Liver (tissue), 8 donors: ENCODE measurements at regions not wholly inside any gene's neighbourhood (a gene's known extent, or its start where the extent isn't known, plus 50 kb on each side); places are given as distances from the start of the nearest gene placed in this dataset.

Source experiments
- DNase-seq: peaks from one replicate; pipeline ENCODE4 v3.0.0-alpha.2; 2017; ENCODE audit warnings: low spot score
- H3K27ac ChIP-seq, 2 donors: one replicate each; pipeline ENCODE4 v1.7.0; 2013; ENCODE audit warnings: inconsistent platforms in 2 of 2, low read length in 2 of 2, control low read depth in 1 of 2, low read depth in 1 of 2, mild to moderate bottlenecking in 1 of 2
- H3K27me3 ChIP-seq, 4 donors: one replicate each; pipeline versions ENCODE4 v1.6.1 to v1.7.0; 2013; ENCODE audit warnings: low read length in 3 of 4, inconsistent platforms in 1 of 4, mild to moderate bottlenecking in 1 of 4, moderate library complexity in 1 of 4; ENCODE audit not compliant: control insufficient read depth in 4 of 4, insufficient read depth in 4 of 4
- H3K36me3 ChIP-seq, 4 donors: one replicate each; pipeline versions ENCODE4 v1.6.1 to v1.7.0; 2013; ENCODE audit warnings: low read length in 3 of 4, mild to moderate bottlenecking in 3 of 4, low read depth in 1 of 4, moderate library complexity in 1 of 4; ENCODE audit not compliant: control insufficient read depth in 4 of 4, insufficient read depth in 3 of 4
- H3K4me1 ChIP-seq, 4 donors: one replicate each; pipeline versions ENCODE4 v1.6.1 to v1.7.0; 2013; ENCODE audit warnings: low read length in 3 of 4, mild to moderate bottlenecking in 3 of 4, moderate library complexity in 1 of 4; ENCODE audit not compliant: control insufficient read depth in 4 of 4, insufficient read depth in 4 of 4
- H3K4me3 ChIP-seq, 3 donors: one replicate each; pipeline versions ENCODE4 v1.6.1 to v1.7.0; 2013; ENCODE audit warnings: low read length in 3 of 3, control low read depth in 1 of 3, low read depth in 1 of 3, mild to moderate bottlenecking in 1 of 3
- H3K9ac ChIP-seq, 2 donors: one replicate each; pipeline ENCODE4 v1.7.0; 2013; ENCODE audit warnings: low read length in 2 of 2, mild to moderate bottlenecking in 2 of 2, moderate library complexity in 2 of 2, control low read depth in 1 of 2, low read depth in 1 of 2
- H3K9me3 ChIP-seq, 4 donors: one replicate each; pipeline versions ENCODE4 v1.6.1 to v1.7.0; 2013; ENCODE audit warnings: low read length in 3 of 4; ENCODE audit not compliant: control insufficient read depth in 4 of 4
- ATF3 ChIP-seq: IDR thresholded peaks from 2 replicates; pipeline ENCODE4 v1.6.1; 2016; ENCODE audit warnings: antibody characterized with exemption
- CTCF ChIP-seq: fragments of 150-350 bp; IDR thresholded peaks from 2 replicates; pipeline ENCODE4 v1.5.1; 2017; ENCODE audit warnings: improper control_type of control experiment, low read depth, low read length; ENCODE audit not compliant: missing input control
- EGR1 ChIP-seq, 2 donors: IDR thresholded peaks; 2 replicates each; pipeline ENCODE4 v1.6.1; 2016 to 2018; ENCODE audit warnings: antibody characterized with exemption in 2 of 2, low read depth in 2 of 2
- FOXA1 ChIP-seq: IDR thresholded peaks from 2 replicates; pipeline ENCODE4 v1.6.1; 2016; ENCODE audit warnings: antibody characterized with exemption
- FOXA2 ChIP-seq: IDR thresholded peaks from 2 replicates; pipeline ENCODE4 v1.6.1; 2016; ENCODE audit warnings: antibody characterized with exemption
- GABPA ChIP-seq, 2 donors: IDR thresholded peaks in 1 of 2; conservative IDR thresholded peaks in 1 of 2; 2 replicates each; pipeline ENCODE4 v1.6.1; 2016; ENCODE audit warnings: antibody characterized with exemption in 2 of 2, mild to moderate bottlenecking in 1 of 2, moderate library complexity in 1 of 2
- HNF4A ChIP-seq, 2 donors: conservative IDR thresholded peaks; 2 replicates each; pipeline ENCODE4 v1.6.1; 2016; ENCODE audit warnings: antibody characterized with exemption in 2 of 2, mild to moderate bottlenecking in 2 of 2
- HNF4G ChIP-seq: IDR thresholded peaks from 2 replicates; pipeline ENCODE4 v1.6.1; 2016; ENCODE audit warnings: antibody characterized with exemption
- JUND ChIP-seq, 2 donors: IDR thresholded peaks; 2 replicates each; pipeline ENCODE4 v1.6.1; 2016; ENCODE audit warnings: antibody characterized with exemption in 2 of 2
- MAX ChIP-seq: IDR thresholded peaks from 2 replicates; pipeline ENCODE4 v1.6.1; 2016; ENCODE audit warnings: antibody characterized with exemption
- NR2F2 ChIP-seq: IDR thresholded peaks from 2 replicates; pipeline ENCODE4 v1.6.1; 2016; ENCODE audit warnings: antibody characterized with exemption
- RAD21 ChIP-seq, 2 donors: IDR thresholded peaks; 2 replicates each; pipeline ENCODE4 v1.6.1; 2016; ENCODE audit warnings: antibody characterized with exemption in 2 of 2, mild to moderate bottlenecking in 2 of 2
- REST ChIP-seq: IDR thresholded peaks from 2 replicates; pipeline ENCODE4 v1.6.1; 2016; ENCODE audit warnings: antibody characterized with exemption, mild to moderate bottlenecking
- RXRA ChIP-seq, 2 donors: IDR thresholded peaks; 2 replicates each; pipeline ENCODE4 v1.6.1; 2017 to 2018; ENCODE audit warnings: antibody characterized with exemption in 2 of 2, mild to moderate bottlenecking in 1 of 2
- SP1 ChIP-seq: IDR thresholded peaks from 2 replicates; pipeline ENCODE4 v1.6.1; 2018; ENCODE audit warnings: antibody characterized with exemption, mild to moderate bottlenecking
- TAF1 ChIP-seq: conservative IDR thresholded peaks from 2 replicates; pipeline ENCODE4 v1.6.1; 2016; ENCODE audit warnings: antibody characterized with exemption, mild to moderate bottlenecking
- YY1 ChIP-seq: IDR thresholded peaks from 2 replicates; pipeline ENCODE4 v1.6.1; 2016; ENCODE audit warnings: antibody characterized with exemption, mild to moderate bottlenecking
- ZBTB33 ChIP-seq: IDR thresholded peaks from 2 replicates; pipeline ENCODE4 v1.6.1; 2016; ENCODE audit warnings: antibody characterized with exemption
- WGBS: extraction: QIAGEN DNeasy Blood & Tissue Kit; methylation state at CpG from one replicate; pipeline ENCODE4 v1.1.7; 2013; 5-methylcytosine and 5-hydroxymethylcytosine counted together
- donor health status: healthy.
- donor health status: healthy.
- donor health status: healthy.
- donor health status: healthy.
- donor health status: healthy.

GRCh38 chr6:134619789-134620188 lies 301.9 kb upstream of the SGK1 start:
- 85% methylated on average over 4 of the region's 4 CpGs for WGBS
- H3K4me1 ChIP-seq = no peaks in the 10 kb centered on the region
- no peaks in the 10 kb centered on the region for H3K36me3 ChIP-seq
- H3K9ac ChIP-seq = no peak overlapping the region
- H3K9me3 ChIP-seq = no peaks in the 10 kb centered on the region
- H3K4me3 ChIP-seq = no peak overlapping the region
- no peaks in the 10 kb centered on the region for H3K27me3 ChIP-seq
- no peak for DNase-seq
- TF ChIP-seq TAF1 (no peak), MAX (no peak), FOXA2 (no peak), ZBTB33 (no peak), HNF4G (no peak), RXRA (IDR thresholded peaks at IDR 0.05) (no peak), HNF4A (conservative IDR thresholded peaks at IDR 0.05) (no peak), JUND (IDR thresholded peaks at IDR 0.05) (no peak), FOXA1 (no peak), CTCF (no peak), SP1 (no peak), RAD21 (IDR thresholded peaks at IDR 0.05) (no peak), ATF3 (no peak), REST (no peak), EGR1 (IDR thresholded peaks at IDR 0.05; ENCODE audit: low read depth in 2 of 2) (no peak), GABPA (IDR thresholded peaks at IDR 0.05 in 1 of 2, conservative IDR thresholded peaks at IDR 0.05 in 1 of 2) (no peak), YY1 (no peak)
- no peak overlapping the region for H3K27ac ChIP-seq

- Histone ChIP-seq H3K9me3 (no peaks in the 10 kb centered on the region), H3K27me3 (no peaks in the 10 kb centered on the region), H3K36me3 (no peaks in the 10 kb centered on the region), H3K9ac (no peak overlapping the region), H3K27ac (no peak overlapping the region), H3K4me1 (no peaks in the 10 kb centered on the region), H3K4me3 (no peak overlapping the region)
- DNase-seq = no peak
- WGBS = 93% methylated on average over 5 of the region's 5 CpGs
- TF ChIP-seq REST (no peak), EGR1 (IDR thresholded peaks at IDR 0.05; ENCODE audit: low read depth in 2 of 2) (no peak), CTCF (no peak), NR2F2 (no peak)
Observed at GRCh38 chr6:134619077-134619476, 301.2 kb upstream of the SGK1 start.
